ENCODE measurements at regions not wholly inside any gene's neighbourhood (a gene's known extent, or its start where the extent isn't known, plus 50 kb on each side); places are given as distances from the start of the nearest gene placed in this dataset.

DNA sequence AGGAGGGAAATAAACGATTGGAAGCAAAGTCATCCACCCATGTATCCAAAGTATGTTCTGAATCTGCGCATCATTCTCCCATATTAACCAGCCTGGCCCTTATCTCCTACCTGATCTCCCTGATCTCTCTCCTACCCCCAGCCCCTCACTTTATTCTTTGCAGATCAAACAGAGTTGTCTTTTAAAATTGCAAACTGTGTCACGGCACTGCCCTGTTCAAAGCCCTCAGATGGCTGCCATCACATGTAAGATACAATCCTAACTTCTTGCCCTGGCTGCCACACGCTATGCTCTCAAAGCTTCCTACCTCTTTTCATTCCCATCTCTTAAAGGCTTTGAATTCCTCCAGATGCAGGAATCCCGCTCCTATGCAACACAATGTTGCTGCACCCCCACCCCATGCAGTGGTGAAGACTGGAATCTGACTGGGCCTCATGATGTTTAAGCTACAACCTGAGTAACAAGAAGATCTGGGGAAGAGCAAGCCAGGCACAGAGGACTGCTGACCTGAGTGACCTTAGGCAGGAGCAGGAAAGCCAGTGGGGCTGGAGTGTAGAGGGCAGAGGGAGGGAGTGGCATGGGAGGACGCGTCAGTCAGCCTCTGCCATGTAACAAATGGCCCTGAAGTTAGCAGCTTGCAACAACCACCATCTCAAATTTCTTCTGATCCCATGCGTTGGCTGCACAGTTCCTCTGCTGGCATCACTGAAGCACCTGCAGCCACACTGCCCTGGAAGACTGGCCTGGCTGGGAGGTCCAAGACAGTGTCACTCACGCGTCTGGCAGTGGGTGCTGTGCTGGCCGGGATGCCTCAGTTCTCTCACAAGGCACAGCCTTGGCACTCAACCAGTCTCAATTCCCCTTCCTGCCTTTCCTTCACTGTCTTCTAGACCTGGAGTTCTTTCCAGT is 382.8 kb downstream of the BCL11B start:
- DNase-seq, result no peak

DNA sequence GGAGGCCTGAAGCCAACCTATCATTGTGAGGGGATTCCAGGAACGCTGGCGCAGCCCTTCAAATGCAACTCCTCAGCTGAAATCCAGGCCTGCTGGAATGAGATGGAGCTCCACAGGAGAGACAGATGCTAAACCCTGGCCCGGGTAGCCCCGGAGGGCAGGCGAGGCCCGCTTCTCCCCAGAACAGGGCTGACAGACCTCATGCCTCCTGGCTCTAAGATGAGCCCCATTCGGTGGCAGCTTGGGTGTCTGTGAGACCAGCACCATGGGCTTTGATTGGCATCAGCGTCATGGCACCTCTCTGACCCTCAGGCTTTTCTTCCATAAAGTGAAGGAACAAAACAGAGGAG is 382.2 kb downstream of the BCL11B start:
- DNase-seq, result no peak

DNA sequence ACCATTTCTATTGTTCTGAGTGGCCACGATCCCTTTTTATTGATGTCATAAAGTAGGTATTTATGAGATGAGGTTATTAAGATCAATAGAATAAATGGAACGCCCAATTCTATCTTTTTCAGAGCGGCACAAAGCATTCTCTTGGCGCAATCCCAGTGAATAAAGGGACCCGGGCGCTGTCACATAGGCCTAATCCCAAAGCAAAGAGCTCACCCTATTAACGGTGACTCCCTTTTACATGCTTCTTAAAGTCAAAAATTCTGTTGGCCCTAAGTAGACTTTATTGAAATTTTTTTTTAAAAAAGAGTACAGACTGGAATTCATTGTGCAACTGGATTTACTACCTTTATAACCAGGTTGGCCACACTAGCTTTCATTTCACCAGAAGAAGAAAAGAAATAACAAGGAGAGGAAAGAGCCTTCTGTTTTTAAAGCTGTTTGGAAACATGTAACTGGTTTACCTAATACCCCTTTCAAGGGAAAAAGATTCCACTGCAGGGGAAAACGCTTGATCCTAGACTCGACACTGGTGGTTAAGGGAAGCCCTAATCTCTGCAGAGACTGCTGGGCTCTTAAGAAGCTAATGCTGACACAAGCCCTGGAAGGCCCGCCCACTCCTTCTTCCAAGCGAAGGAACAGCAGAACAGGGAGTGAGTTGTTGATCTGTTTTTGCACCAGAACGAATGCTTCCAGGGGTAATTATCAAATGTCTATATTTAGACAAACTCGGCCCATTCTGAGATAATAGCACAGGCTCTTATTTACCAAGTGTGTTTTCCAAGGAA is 381.2 kb downstream of the BCL11B start:
- no peak for DNase-seq

DNA sequence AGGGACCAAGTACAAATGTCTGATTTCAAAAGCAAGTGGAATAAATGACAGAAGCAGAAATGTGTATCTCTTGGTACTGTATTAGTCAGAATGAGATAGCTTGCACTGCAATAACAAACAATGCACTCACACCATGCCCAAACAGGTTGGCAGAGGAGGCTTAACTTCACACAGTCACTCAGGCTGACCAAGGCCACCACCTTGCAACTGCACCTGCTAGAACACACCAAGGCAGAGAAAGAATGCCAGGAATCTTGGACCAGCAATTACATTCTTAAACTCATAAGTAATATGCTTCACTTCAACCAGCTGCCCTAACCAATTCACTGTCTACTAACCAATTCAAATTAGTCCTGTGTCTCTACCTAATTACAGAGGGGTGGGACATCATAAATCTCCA is 378.3 kb downstream of the BCL11B start:
- DNase-seq, result no peak

DNA sequence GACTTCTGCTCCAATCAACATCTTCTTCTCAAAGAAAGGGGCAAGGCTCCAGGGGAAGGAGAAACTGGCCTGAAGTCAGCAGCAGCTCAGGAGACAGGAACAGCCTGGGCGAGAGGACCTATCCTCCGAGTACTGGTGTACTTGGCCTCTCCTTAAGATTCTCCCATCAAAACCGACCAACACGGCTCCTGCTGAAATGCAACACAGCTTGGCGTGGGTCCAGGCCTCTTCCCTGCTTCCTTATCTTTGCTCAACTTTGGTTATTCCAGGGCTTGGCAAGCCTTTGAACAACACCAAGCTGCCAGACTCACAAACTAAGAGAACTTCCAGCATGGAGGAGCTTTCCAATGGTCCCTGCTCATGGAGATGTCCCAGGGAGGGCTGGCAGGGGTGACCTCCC is 377.4 kb downstream of the BCL11B start:
- no peak for DNase-seq

DNA sequence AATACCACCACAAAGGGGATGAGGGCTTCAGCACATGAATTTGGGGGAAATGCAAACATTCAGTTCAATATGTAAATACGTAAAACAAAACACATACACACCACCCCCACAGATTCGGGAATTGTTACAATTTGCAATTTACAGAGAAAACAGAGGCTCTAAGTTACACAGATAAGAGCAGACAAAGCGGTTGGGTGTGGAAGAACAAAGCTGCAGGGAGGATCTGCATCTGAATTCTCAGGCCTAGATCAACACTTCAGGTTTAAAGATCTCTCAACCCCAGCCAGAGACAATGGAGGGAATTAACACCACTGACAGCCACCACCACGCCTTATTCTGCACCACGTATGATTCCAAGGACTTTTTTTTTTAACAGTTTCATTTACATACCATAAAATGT is 375.5 kb downstream of the BCL11B start:
- DNase-seq, result no peak

DNA sequence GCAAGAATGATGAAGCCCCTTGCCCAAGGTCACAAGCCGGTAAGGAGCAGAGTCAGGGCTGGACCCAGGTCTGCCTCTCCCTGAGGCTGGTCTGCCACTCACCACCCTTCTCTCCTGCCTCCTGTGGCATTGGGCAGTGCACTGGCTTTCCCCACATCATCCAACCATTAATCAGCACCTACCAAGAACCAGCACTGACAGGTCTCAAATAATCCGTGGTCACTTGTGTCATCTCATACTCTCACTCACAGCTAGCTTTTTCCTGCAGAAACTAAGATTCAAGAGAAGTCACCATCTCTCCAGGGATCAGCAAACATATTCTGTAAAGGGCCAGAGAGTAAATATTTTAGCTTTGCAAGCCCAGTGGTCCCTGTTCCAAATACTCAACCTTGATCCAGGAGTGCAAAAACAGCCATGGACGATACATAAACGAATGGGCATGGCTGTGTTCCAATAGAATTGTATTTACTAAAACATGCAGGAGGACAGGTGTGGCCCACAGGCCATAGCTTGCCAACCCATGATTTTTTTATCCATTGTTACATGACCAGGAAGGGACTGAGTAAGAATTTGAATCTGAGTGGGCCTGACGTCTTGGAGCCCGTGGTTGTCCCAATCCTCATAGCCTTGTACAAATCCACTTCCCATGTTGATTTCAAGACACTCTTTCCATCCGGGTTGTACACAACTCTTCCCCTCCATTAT is 374.2 kb downstream of the BCL11B start:
- DNase-seq, result no peak

DNA sequence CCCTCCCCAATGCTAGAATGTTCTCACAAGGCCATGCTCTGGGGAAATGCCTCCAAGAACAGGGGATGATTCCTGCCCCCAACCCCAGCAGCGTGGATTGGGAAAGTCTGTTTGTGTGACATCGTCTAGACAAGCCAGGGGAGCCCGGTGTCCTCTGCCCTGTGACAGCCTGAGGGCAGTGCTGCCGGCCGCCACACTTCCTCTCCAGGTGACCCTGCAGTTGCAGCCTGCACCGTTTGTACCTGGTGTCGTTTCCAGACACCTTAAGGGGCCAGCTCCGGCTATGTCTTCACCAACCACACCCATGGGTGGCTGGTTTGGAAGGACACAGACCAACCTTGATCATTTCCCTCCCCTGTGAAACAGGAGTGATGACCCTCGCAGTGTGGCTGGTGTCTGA is 372.6 kb downstream of the BCL11B start:
- DNase-seq, result no peak

DNA sequence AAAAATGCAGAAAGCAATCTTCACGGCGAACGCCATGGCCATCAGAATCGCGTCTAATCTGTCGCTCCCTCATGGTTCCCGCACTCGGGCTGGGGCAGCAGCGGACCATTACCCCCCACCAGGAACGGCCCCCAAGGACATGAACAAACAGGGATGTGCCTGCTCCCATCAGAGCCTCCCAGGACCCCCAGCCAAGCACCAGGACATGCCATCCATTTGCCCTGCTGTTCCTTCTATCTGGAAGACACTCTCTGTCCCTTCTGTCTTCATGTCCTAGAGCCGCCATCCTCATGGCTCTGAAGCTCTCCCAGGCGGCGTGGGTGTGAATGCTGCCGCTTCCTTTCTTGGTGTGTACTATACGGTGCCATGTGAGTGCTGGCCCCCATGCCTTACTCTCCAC is 371.8 kb downstream of the BCL11B start:
- no peak for DNase-seq

DNA sequence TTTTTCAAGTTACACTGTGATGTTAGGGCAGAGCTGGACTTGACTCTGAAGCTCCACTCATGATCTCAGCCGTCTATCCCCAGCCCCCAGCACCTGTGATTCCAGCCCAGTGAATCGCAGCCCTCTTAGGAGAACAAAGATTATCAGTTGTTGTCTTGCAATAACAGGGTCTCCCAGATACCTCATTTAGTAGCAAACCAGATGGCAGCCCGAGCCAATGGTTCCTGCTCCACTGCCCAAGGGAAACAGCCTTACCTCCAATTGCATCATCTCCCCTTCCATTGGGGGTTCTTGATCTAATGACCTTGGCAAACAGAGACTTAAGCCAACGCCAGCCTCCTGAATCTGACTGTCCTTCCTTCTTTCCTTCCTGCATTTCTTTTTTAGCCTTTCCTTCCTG is 371.2 kb downstream of the BCL11B start:
- DNase-seq, result no peak

DNA sequence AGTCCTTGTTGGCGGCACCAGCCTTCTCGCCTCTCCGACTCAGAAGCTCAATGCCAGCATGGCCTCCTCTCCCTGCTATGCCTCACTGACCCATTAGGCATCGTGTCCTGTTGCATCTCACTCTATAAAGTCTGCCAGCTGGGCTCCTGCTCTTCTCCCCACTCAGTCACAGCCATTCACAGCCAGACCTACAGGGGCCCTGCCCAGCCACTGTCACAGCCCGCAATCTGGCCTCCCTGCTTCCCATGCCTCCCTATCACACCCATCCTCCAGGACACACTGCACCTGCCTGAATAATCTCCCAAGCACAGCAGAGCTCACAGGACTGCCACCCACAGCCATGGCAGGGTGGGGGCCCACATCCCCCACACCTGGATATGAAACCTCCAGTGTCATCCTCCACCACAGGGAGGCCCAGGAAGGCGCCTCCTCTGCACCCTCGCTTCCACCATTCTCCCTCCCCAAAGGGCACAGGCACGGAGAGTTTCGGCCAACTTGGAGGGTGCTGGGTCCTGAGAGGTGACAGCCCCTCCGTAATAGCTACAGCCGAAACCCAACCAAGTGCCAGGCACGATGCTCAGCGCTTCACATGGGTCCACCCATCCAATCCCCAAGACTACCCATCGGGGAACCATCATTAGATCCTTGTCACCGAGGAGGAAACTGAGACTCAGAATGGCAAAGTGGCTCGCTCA is 370.3 kb downstream of the BCL11B start:
- DNase-seq, result no peak

DNA sequence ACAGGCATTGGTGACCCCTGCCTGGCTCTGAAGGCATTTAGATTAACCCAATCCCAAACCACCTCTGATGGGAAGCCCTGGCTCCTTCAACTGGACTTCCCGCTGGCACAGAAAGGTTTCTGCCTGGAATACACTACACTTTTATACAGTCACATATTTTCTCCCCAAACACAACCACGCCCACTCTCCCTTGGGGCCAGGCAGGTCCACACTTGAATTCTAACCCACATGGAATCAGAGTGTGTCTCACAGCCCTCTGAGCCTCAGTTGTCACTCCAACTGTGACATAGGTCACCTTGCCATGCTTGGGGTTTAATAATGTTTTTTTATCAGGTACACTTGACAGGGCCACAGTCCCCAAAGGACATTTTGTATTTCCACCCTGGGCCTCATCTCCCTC is 368.6 kb downstream of the BCL11B start:
- DNase-seq, result no peak

DNA sequence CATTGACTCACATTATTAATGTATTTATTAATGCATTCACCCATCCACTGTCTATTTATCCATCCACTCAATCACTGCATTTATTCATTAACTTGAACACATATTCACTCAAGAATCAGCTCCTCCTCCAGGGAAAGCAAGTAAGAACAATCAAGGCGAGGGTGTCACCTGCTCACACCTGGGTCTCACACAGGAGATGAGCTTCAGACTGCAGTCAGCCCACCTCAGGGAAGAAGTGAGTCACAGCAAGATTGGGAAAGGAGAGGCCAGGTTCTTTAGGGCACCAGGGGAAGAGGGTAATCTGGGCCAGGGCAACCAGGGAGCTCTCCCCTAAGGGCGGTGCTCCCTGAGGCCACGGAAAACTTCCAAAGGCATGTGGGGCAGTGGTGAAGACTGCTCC is 367.3 kb downstream of the BCL11B start:
- no peak for DNase-seq

DNA sequence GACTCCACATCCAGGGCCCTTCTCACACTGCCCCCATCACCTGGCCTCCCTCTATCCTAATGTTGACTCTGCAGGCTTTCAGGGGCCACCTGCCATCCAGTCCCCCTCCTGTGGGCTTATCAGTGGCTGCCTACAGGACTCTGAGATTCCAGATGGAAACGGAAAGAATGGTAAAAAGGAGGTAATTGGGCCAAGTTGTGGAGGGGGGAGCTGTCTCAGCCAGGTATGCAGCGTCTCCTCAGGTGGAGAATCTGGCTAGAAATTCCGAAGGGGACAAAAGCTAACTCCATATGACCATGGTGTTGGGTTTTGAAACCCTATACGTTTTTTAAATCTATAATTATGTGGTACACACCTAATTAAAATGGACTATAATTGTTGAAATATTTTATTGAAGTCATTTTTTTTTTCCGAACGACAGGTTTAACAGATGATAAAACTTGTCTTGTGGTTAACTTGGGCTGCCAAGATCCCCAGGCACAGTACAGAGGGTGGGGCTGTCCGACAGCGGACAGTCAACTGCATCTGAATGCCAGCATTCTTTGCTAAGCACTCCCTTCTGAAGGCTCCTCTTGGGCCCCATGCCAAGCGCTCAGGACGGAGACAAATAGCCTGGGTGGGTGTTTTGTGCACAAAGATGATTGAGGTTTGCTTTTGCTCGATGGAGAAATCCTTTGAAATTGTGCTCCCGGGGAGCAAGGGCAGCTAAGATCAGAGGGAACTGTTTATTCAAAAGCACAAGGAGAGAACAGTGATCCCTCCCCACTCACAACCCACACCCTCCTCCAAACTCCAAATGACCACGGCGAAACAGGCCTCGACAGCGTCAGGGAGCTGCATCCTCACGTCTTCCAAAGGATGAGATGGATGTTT is 365.6 kb downstream of the BCL11B start:
- DNase-seq, result no peak

DNA sequence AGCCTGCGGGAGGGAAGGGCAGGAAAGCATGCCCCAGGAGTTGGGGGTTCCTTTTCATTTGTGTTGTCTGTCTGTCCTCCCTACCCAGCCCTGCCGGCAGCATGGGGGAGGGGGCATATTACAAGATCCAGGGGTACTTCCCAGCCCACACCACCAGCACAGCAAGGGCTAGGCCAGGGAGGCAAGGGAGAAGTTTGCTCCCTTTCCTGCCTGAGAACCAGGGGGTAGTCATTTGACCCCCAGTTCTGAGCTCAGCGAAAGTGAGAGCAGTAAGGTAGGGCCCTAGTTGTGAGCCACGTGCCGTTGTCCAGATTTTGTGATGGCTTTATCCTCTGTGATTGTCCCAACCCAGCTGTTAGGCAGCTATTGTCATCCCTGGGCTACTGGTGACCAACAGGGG is 364.7 kb downstream of the BCL11B start:
- no peak for DNase-seq

DNA sequence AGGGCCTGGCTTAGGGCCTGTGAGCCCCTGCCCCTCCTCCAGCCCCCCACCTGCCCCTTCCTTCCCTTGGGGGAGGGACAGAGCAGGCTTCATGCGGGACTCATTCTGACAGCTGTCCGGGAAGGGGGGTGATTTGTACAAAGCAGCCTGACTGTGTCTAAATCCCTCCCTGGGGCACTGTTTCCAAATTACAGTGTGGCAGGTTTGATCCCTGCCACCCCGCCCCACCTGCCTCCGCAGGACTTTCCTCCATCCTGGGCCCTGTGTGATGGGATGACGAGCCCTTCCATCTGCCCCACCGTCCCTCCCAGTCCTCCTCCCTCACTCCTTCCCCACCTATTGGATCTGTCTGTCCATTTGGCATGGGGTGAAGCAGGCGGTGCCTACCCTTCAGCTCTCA is 363.9 kb downstream of the BCL11B start:
- DNase-seq, result no peak

DNA sequence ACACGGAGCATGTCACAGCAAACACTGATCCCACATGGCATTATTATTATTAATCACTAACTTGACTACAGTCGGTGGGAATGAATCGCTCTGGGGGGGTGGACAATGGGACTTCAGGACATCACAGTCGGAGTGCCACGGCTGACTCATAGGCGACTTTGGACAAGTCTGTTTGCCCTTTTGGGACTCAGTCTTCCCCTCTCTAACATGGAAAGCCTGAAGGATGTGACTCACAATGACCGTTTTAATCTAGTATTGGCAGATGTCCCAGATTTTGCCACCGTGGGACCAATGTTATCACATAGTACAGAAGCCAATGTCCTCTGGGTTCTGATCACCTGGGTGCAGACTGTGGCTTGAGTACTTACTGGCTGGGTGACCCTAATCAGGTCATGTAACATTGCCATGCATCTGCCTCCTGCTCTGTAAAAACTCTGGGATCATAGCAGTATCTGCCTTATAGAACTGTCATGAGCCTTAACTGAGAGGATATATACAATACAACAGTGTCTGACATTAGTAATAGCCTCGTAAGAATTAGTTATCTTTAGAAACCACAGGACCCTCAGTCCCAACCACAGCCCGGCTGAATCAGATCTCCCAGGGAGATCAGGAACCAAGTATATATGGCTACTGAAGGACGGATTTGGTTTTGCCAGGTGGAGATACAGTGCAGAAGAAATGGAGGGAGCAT is 362.6 kb downstream of the BCL11B start:
- DNase-seq, result no peak

DNA sequence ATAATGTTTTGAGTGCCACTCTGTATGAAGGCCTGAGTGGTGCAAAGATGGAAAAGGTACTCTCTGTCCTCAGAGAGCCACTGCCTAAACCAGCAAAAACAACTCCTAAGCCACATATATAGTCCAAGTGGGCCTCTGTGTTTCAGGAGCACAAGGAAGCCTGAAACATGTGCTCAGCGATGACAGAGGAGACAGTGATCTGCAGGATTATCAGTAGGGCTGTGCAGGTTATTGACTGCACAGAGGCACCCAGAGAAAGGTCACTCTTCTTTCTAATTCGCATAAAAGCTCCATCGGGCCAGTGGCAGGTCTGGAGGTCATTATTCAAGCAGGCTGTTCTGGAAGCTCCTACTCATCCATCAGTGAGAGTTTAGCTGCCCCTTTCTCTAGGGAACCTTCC is 361.9 kb downstream of the BCL11B start:
- DNase-seq, result no peak

DNA sequence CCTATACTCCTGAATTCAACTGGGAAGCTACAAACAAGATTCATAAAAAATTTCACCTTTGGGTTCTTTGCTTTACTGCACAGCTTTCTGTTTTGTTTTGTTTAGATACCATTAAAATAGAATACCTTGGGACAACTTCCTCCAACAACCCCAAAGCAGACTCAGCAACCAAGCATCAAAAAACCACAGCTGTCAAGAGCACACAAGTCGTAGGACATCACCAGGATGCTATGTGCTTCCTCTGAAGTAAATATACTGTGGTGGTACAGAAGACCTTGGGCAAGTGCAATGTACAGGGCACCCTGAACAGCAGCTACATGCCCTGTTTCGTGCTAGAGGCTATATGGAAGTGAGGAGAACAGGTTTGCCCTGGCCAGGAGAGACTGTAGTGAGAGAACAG is 359.3 kb downstream of the BCL11B start:
- no peak for DNase-seq

DNA sequence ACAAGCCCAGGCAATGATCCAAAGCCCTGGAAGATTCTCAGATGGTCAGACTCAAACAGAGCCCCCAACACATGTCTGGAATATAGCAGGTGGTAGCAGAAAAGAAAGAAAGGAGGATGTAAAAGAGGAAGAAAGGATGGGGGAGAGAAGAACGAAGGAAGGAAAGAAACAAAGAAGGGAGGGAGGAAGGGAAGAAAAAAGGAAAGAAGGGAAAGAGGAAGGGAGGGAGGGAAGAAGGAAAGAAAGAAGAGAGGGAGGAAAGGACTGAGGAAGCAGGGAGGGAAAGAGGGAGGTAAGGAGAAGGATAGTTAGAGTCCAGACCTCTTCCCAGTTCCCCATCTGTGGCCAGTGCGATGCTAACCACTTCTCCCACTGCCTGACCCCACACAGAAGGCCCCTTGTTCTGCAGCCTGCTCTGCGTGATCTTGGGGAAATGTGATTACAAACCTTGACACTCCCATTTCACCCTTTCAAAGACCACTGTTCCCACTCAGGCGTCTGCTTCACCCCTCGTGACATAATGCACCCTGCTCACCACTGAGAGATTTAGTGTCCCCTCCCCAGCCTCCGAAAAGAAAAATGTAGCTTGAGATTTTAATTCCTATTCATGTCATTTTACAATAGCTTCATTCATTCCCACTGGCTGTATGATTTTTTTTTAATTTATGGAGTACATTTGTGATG is 357.9 kb downstream of the BCL11B start:
- no peak for DNase-seq

DNA sequence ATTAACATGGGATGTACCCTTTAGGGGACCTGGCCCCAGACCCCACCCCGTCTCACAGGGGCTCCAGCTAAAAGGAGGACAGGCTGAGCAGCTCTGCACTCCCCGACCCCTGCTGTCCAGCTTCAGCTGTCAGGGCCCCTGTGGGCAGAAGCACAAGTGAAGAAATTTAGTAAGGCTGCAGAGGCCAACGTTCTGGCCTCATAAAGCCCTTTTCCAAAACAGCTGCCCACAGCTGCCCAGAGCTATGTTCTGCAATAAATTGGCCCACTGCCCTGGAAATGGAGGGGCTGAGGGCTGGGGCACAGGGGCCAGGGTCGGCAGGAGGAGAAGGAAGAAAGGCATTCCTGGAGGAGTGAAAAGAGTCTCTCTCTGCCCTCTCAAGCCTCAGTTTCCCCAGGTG is 357.1 kb downstream of the BCL11B start:
- DNase-seq, result no peak
